GM21526 (cell line): ENCODE measurements at regions not wholly inside any gene's neighbourhood (a gene's known extent, or its start where the extent isn't known, plus 50 kb on each side); places are given as distances from the start of the nearest gene placed in this dataset.

Experiments
- ATAC-seq: cut with Tn5 transposase; IDR thresholded peaks from one replicate; pipeline ENCODE4 v1.9.1; 2021; ENCODE audit warnings: moderate library complexity; ENCODE audit not compliant: unreplicated experiment, low FRiP score

- ATAC-seq: no peak
Measured at GRCh38 chr2:66836851-66837250, 401.9 kb downstream of the MEIS1 start.

- no peak for ATAC-seq
Measured at GRCh38 chr2:66839551-66840320, 404.8 kb downstream of the MEIS1 start.

- ATAC-seq: no peak
Measured at GRCh38 chr2:66840321-66841002, 405.5 kb downstream of the MEIS1 start.

- ATAC-seq: no peak
Measured at GRCh38 chr2:66843847-66844246, 408.9 kb downstream of the MEIS1 start.

DNA sequence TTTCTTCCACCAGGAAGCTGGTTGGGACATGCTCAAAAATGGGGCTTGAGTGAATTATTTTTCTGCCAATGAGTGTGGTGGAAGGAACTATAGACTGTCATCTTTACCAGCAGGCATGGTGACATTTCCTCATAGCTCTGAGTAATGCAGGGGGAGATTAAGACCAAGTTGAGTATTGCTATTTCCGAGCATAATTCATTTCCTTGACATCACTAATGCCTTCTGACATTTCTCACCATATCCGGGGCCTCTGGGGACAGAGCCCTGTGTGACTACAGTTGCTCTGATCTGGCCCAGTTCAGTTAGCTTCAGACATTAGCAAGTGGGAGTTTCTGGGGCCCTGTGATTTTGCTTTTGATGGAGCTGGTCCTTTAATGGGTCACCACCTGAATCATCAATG, 410.4 kb downstream of the MEIS1 start:
- no peak for ATAC-seq

DNA sequence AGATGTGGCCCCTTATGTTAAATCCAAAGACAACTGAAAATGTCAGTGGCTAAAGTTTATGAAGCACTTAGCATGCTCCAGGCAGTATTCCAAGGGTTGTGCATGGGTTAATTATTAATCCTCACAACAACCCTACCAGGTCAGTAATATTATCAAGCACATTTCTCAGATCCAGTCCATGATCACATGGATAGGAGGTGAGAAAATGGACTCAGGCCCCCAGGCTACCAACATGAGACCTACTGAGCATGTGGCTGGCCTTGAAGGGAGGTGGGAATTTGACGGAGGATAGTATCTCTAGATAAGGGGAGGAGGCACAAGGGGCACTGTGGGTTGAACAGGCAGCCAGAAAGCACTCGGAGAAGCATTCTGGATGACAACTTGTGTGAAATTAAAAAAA, 412.0 kb downstream of the MEIS1 start:
- no peak for ATAC-seq

DNA sequence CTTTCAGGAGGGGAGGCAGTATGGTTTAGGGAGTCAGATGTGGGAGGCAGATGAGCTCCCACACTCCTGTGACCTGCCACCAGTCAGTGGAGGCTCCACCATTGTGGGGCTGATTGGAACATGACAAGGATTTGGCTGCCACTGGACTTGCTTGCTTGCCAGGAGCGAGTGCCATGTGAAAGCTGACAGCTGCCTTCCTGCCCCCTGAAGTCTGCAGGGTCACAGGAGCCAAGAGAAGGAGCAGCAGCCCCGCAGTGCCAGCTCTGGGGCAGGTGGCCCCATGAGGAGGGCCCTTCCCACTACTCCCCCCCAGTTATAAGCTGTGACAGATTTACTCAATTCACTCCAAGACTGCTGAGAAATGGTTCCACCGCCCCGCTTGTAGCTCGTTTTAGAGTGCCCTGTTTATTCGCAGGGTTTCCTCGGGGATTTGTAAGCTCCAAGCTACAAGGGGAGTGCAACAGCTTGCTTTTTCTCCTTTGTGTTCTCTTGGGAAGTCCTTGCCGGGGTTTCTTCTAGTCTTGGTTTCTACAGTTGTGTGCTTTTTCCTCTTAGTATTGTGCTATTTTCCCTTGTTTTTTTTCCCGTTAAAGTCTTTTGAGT, 414.3 kb downstream of the MEIS1 start:
- no peak for ATAC-seq

GRCh38 chr2:66850376-66850775, 415.5 kb downstream of the MEIS1 start:
- no peak for ATAC-seq

GRCh38 chr2:66851449-66851872, 416.5 kb downstream of the MEIS1 start:
- no peak for ATAC-seq

GRCh38 chr2:66852953-66853352, 418.0 kb downstream of the MEIS1 start:
- no peak for ATAC-seq

- no peak for ATAC-seq
Measured at GRCh38 chr2:66853585-66853984, 418.7 kb downstream of the MEIS1 start.

DNA sequence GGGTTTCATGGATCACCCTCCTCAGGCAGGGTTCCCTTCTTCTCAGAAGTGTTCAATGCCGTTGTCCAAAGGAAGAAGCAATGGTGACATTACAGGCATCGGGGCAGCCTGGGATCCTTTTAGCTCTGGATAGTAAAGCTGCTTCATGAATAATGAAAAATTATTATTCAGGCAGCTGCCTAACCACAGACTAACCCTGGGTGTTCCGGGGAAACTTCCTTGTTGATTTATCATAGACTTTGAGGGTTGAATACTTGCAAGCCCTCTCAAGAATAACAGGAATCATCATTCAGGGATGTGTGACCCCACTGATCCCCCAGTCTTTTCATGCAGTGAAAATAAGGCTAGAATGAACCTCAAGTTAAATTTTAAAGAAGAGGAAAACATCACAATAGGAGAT, 419.4 kb downstream of the MEIS1 start:
- ATAC-seq: no peak

DNA sequence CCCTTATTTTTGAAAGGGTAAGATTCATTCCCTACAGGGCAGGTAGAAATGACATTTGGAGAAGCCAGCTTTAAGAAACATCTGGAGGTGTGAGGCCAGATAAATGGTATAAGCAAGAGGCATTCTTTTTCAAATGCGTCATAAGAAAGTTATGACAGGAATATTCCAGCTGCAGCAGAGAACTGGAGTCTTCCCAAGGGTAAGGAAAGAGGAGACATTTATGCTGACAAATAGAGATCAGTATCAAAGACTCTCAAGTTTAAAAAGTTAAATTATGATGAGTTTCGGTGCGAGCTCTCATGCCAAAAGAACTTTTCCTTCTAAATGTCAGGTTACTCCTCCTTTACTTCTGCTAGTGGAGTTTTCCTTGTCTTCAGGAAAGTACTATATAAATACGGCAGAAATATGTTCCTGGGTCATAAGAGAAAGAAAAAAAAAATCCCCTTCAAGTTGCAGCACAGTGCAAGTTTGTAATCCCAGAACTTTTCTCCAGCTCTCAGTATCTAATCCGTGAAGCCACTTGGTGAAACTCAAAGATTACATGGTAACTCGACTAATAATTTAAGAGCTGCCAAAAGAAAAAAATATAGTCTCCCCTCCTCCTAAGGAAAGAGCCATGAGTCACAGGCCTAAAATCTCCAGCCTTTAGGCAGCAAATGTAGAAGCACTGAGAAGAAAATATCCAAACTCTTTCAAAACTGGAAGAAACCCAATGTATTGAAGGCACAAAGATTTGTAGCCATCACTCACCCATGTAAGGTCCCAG, 428.1 kb downstream of the MEIS1 start:
- ATAC-seq: no peak

- ATAC-seq: no peak
Measured at GRCh38 chr2:66865161-66865560, 430.2 kb downstream of the MEIS1 start.

DNA sequence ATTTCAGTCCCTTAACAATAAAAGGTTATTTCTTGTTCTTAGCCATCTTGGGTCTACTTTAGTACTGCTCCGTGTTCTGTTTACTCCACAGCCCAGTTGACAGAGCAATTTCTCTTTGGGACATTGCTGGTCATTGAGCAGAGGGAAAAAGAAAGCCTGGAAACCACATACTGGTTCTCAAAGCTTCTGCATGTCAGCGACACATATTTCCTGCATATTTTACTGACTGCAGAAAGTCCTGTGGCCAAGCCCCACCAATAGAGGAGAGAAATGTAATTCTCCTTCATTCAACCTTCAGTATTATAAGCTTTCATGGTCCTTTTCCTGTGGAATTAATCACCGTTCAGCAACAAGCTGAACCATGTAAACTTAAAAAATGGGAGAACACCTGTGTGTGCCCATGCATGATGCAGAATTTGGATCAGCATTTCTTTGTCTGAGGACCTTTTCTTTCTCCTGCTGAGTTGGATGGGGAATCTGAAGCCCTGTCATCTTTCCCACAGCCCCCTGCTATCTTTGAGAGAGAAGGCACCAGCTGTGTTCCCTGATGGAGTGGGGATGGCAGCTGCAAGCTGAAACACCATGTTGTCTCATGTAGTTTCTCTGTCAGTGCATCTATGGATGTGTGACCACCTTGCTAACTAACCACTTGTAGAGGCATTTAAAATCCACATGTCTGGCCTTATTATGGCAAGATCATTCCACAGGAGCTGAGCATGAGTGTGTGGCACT, 431.6 kb downstream of the MEIS1 start:
- no peak for ATAC-seq

GRCh38 chr2:66867063-66867441, 432.1 kb downstream of the MEIS1 start:
- ATAC-seq: no peak

DNA sequence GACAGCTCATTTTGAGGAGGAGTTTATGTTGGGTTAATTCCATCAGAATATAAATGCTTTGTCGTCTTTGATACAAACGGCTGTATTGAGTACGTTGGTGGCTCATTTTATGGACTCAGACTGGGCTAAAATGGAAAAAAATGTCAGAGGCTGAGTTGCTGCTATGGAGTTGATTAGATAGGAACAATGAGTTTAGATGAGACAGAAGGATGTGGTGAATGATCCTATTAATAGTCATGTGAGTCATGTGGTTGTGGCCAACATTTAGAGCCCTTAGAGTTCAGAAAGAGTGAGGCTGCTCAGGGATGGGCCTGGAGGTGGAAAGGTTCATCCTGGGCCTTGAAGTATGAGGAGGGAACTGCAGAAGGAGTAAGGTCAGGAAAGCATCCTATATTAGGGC, 434.2 kb downstream of the MEIS1 start:
- no peak for ATAC-seq

DNA sequence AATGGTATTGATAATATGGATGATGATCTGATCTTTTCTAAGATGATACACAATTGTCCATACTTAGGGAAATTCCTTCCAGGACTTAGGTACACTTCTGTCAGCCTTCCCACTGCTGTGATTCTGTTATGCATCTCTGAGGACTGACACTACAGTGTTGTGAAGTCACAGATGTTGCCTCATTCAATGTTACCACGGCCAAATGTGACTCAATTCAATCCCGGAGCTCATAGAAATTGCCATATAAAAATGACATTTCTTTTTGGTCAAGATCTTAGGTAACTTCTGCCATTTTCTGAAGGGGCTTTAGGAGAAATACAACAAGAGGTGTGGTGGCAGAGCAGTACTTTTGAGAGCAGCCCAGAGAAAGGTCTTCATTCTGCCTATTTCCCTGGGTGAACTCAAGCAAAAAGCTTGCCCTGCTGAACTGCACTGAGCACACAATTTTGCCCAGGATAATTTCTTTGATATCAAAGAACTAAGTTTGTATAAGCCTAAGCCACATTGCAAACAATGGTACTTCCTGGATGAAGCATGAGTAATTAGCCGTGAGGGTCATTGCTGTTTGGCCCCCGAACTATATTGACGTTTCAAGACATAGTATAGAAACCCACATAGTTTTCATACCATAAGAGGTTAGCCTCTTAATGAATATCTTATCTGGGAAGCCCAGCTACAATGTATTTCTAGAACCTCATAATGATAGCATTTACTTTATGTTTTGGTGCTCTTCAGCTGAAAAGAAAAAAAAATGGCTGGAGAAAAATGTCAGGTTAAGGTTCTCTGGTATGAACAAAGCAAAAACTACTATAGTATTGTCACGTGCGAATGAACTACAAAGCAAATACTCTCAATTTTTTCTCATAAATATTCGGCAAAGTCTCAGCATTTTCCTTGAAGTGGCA, 437.4 kb downstream of the MEIS1 start:
- ATAC-seq: no peak

GRCh38 chr2:66872986-66873754, 438.2 kb downstream of the MEIS1 start:
- ATAC-seq: no peak
